GM18519 (cell line): ENCODE measurements at regions not wholly inside any gene's neighbourhood (a gene's known extent, or its start where the extent isn't known, plus 50 kb on each side); places are given as distances from the start of the nearest gene placed in this dataset.

Source experiments
- ATAC-seq: cut with Tn5 transposase; IDR thresholded peaks from one replicate; pipeline ENCODE4 v1.9.1; 2021; ENCODE audit warnings: mild to moderate bottlenecking, moderate library complexity; ENCODE audit not compliant: unreplicated experiment, low FRiP score

DNA sequence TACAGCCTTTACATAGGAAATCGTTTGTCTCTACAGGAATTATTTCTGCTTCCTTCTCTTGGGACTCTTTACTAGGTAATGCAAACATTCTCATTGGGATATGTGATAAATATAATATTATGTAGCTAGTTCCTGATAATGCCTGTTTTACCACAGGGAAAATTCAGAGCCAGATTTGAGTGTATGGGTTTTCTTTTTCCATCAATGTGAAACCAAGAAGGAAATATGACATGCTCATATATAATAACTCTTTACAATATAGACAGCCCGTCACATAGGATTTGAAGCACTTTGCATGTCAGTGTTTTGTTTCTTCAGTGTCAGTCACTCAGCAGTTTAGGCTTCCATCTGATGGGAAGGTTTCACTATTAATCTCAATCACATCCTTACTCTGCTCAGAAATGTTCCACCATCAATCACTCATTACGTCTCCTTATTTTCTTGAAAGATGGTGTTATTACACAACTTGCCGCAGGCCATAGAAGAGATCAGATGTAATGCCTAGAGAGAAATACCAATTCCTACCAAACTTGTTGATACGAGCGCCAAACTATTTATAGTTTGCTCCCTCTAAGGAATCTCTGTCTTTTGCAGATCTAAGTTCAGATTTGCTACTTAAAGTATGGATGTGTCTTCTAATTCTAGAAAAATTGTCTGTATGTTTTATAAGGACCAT, 314.8 kb downstream of the DIPK2A start:
- no peak for ATAC-seq

DNA sequence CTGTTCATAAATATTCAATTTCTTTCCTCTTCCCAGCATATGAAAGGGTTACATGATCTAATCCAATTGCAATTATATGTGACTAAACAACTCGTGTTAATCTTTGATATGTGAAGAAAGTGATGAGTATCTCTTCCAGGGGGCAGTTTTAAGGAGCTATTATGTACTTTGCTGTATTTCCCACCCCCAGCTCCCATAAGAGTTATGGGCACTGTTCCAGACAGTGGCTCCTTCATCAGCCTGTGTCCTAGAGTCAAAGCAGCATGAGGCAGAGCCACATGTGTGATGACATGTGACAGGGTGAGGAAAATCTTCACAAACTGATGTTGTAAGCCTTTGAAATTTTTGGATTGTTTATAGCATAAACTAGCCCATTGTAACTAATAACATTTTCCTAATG, 315.4 kb downstream of the DIPK2A start:
- no peak for ATAC-seq

DNA sequence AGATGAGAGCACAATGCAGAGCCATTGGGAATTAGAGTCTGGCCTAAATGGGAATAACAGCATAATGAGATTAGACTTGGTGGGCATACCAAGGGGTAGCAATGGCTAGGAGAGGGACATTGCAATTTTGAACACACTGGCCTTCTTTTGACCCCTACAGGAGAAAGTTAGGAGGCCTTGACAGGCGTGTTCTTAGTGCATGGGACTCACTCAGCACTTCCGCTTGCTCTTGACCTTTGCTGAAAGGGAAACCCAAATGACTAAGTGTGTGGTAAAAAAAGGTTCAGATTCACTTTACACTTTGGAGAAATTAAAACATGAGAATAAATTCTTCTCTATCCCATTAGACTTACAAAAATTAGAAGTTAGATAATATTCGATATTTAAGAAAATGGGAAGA, 317.4 kb downstream of the DIPK2A start:
- no peak for ATAC-seq

DNA sequence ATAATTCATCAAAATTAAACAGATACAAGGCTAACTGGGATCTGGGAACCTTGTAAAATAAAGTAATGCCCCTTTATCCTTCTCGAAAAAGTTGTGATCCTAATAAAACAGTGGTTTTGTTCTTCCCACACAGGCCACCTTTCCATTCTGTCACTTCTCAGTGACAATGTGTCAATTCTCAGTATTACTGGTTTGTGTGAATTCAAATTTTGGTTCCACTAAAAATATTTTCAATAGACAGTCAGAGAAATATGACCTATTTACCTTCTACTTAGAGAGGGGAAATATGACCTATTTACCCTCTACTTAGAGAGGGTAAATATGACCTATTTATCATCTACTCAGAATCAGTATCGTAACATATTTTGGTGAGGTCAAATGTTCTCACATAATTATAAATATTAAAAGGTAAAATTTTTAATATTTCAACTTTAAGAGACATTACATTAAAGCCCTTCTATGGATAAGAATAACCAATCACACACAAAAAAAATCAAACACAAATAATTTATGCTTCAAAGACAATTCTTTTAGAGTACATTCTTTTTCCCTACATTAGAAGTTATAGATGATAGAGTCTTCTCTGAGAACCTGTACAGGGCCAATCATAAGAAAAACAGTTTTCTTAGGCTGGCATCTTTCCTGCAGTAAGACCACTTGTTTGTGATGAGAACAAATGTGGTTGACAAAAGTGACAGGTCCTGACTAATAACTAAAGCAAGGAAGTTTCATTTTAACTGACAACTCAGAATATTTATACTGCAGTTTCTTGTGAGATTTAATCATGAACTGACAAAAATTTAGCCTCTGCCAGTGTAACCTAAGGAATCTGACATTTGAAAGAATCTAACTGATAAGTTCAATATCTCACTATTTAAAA, 323.3 kb downstream of the DIPK2A start:
- peak; percentile 84 for ATAC-seq

DNA sequence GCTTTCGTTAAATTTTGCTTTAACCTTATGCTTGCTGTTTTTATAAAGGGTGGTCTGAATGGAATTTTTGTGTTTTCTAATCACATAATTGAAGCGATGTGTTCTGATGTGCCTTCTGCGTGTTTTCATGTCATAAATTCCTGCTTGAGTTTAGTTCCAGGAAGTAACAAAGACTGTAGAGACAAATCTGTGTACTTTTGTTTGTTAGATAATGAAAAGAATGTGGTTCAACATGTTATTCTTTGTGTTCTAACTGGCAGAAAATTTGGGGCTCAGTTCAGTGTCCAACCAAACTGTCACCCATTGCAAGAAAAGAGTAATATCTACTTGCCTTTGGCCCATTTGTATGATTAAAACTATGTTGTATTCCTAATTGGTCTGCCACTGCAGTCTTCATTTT, 324.0 kb downstream of the DIPK2A start:
- ATAC-seq, result no peak

DNA sequence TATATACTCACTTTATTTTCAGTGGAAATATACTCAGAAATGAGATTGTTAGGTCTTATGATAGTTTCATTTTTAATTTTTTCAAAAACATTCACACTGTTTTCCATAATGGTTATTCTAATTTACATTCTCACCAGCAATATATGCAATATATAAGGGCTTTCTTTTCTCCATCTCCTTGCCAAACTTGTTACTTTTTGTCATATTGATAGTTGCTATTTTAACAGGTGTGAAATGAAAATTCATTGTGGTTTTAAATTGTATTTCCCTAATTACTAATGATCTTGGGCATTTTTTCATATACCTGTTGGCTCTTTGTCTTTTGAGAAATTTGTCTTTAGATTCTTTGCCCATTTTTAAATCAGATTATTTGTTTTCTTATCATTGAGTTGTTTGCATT, 325.2 kb downstream of the DIPK2A start:
- ATAC-seq, result no peak

DNA sequence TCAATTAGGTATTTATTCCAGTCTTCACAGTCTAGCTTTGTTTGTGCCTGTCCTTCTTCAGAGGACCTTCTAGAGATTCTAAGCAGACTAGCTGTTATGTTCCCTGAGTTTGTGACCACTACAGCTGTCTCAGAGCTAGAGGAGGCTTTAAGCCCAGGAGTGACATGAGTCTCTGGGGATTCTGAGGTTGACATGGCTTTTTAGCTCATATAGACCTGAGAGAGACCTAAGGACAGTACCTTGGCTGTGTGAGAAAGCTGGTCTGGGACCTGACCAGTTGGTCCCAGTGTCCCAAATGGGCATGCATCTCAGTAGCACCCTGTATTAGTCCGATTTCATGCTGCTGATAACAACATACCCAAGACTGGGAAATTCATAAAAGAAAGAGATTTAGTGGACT, 330.2 kb downstream of the DIPK2A start:
- ATAC-seq, result no peak

DNA sequence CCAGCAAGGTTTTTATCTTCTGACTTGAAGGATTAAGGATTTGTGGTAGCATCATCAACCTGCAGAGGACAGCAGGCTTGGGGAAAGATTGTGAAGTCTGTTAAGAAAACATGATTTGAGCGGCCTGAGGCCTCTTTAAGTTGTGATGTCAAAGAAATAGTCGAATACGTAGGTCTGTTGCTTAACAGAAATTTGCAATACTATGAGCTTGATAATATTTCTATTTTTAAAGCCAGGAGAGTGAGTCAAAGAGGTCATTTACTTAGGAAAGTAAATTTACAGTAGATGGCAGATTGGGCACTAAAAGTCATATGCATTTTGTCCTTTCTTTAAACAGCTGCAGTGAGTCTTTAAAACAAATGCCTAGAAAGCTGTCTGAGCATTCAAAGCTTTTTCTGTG, 336.3 kb downstream of the DIPK2A start:
- ATAC-seq, result no peak

DNA sequence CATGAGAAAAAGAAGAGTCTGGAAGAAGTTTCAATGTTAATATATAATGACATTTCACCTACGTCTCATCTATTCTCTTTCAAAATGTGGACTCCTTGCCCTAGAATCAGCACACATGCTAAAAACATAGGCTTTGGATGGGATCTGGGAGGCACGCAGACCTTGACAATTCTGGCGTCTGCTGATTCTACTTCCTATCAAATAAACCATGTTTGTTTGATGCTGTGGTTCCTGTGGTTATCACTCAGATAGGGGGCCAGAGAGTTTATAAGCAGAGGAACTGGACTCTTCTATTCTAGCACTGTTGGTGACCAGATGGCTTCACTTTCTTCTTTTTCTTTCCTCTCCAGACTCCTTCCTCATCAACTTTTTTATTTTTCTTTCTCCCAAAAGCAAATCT, 336.8 kb downstream of the DIPK2A start:
- no peak for ATAC-seq

DNA sequence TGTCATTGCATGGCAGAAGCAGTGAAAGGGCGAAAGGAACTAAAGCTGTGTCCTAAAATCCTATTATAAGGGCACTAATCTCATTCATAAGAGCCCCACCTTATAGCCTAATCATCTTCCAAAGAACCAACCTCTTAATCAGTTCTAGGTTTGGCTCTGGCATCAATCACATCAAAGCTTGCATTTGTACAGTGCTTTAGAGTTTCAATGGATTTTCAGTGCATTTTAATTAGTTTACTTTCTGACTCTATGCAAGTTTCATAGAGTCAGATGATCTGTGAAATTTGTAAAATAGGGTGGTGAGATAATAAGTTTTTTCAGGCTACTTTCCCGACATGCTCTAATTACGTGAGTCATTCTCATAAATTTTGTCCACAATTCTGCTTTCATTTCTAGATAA, 341.1 kb downstream of the DIPK2A start:
- ATAC-seq, result no peak

DNA sequence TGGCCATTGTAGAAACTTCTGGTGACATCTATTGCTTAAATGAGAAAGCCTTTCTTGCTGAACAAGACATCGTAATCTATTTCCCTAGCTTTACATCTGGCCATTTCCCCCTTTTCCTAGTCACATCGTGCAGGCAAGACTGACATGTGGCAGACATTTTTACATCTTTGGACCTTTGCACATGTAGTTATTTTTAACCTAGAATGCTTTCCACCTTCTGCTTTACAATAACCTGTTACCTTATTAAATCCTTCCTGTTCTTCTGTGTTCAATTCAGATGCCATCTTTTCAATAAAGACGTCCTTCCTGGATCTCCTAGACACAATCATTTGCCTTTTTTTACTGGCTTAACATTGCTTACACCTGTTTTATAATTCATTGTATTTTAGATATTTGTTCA, 343.3 kb downstream of the DIPK2A start:
- no peak for ATAC-seq

DNA sequence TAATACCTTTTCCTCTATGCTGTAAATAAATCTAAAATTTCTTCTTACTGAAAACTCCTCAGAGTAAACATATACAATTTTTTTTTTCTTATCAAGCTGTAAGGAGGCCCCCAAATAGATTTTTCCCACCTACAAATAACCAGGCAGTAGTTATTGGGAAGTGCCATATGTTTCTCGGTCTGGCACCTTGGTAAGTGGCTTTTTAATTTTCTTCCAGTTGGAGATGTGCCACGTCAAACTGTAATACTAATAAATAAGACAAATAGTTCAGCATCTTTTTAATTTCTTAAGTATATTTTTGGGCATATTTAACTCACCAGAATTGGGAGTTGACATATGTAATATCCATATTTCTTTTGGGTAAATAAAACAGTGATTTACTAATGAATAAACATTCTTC, 346.3 kb downstream of the DIPK2A start:
- no peak for ATAC-seq

DNA sequence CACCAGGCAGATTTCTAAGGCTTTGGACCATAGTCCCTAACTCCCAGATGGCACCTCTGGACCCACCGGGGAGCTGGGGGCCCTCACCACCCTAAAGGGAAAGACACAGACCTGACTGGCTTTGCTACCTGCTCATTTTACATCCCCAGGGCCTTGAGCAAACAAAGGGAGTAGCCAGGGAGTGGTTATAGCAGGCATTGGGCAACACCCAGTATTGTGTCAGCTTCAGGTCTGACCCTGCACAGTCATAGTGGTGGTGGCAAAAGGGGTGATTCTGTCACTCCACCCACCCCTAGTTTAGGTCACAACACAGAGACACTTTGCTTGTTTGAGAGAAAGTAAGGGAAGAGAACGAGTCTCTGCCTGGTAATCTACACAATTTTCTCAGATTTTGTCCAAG, 352.5 kb downstream of the DIPK2A start:
- ATAC-seq, result no peak

DNA sequence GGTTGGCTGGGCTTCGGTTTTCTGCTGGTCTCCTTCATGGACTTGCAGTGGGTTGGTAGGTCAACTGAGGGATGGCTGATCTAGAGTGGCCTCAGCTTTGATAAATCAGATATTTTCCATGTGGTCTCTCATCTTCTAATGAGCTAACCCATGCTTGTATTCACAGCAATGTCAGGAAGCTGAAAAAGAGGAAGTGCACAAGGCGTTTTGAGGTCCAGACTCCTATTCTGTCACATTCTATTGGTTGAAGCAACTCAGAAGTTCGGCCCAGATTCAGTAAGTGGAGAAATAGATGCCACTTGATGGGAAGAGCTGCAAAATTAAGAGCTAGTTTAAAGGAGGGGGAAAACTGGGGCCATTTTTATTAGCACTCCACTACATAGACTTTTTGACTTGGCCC, 361.2 kb downstream of the DIPK2A start:
- ATAC-seq, result peak; percentile 53

DNA sequence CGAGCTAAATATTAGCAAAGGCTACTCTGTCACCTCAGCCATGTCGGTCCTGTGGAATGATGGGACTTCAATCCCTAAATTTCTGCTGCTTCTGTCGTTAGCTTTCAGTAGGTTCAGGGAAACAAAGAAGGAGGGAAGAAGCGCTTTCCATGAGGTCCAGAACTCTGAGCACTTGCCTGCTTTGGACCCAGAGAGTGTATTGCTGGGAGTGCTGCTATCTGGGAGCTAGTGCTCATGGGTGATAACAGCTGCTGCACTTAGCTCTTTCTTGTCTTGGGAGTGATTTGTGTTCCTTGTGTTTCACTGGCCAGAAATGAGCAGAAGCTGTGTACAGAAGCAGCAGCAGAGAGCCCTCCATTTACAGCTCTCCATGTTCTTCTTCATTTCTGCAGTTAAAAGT, 369.8 kb downstream of the DIPK2A start:
- ATAC-seq, result no peak

DNA sequence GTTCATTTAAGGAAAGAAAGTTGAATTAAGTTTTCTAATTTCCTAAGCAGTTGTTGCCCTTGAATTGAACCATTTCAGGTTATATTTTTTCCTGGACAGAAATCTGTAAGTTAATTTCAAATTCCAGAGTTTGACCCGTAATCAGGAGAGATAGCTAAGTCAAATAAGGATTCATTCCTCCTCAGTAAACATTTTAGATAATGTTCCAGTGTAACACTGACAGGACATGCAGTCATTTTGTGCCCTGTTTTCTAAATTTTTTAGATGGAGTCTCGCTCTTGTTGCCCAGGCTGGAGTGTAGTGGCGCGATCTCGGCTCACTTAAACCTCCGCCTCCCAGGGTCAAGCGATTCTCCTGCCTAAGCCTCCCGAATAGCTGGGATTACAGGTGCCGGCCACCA, 371.7 kb downstream of the DIPK2A start:
- no peak for ATAC-seq

DNA sequence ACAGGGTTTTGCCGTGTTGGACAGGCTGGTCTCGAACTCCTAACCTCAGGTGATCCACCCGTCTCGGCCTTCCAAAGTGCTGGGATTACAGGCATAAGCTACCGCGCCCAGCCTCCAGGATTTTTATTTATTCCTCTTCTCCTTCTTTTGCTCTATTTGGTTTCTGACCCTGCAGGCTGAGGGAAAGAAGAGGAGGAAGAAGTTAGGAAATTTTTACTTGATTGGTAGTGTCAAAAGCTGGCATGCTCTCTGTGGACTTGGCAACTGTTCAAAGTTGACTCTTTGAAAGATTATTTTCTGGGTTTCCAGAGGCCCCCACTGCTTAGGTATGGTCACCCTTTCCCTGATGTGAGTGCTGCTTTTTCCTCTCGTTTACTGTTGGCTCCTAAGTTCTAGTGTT, 372.2 kb downstream of the DIPK2A start:
- ATAC-seq, result no peak

DNA sequence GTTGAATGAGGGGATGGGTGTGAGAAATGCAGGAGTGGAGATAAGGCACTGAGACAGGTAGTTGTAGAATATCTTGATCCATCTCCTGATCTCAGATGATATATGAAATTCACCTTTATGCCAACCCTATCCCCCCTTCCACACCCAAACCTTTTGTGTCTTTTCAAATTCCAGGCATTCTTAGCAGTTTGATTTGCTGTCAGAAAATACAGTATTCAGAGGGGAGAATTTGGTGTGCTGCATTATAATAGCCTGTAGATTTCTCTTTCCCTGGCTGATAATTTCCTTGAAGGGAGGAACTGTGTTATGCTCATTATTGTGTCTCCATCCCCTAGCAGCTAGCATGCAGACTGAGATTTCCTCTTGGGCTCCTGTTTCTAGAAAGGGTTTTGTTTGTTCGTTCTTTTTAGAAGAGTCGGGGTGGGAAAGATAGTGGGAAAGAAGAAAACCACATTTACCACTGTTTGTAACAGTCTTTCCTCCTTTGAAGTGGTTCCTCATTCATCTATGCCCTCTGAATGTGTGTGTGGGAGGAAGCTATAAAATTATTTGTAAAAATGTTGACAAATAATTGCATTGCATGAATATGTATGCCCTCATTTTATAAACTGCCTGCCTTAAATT, 373.4 kb downstream of the DIPK2A start:
- ATAC-seq, result no peak

DNA sequence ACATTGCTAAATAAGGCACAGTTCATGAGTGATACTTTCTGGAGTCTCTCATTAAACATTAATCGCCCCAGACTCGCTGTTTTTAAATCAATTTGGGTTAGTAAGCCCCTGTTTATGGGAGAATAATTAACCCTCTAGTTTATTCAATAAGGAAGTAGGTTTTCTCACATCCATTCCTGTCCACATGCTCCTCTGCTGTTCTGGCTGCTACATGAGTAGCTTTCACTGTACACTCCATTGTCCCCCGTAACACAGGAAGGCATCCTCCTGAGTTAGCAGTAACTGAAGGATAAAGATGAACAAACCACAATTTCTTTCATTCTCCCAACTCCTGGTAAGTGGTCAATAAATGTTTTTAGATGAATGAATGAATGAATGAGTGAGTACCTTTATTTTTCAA, 378.5 kb downstream of the DIPK2A start:
- ATAC-seq, result no peak

DNA sequence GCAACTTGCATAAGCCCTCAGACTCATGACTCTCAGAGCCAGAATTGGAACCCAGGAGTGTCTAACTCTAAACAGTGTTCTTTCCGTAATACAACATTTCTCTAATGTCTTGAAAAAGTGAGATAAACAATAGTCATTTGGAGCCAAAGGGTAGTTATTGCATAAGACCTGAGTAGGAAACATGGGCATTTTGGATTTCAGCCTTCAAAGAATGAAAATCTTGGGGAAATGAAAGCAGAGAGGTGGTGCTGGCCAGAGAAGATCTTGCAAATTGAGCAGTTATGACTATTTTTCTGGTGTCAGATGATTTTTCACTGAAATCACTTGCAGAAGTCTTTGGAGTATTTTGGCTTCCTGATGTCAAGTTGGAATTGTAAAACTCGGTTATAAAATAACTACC, 379.4 kb downstream of the DIPK2A start:
- no peak for ATAC-seq

DNA sequence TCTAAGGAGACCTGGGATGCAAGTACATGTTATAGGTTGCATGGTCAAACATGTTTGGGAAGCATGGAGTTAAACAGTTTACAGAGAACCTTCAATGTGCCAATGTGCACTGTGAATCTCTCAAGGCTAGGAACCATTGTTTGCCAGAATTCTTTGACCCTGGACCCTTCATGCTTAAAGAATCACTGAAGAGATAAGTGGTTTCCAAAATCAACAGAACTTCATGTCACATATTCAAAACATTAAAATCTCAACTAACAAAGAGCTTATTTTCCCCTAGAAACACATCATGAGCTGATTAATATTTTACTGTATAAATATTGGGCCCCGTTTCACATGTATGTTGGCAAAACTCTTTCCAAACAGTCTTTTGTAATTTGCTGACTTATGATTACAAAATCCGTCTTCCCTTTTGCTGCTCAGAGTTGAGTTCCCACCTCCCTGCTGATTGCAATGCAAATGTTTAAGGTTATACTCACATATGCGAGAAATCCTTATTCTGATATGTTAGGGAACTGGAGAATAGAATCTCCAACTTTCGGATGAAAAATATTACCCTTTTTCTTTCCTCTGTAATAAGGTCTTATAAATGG, 380.2 kb downstream of the DIPK2A start:
- ATAC-seq, result no peak
